NCI-H2196 (cell line): ENCODE measurements at regions not wholly inside any gene's neighbourhood (a gene's known extent, or its start where the extent isn't known, plus 50 kb on each side); places are given as distances from the start of the nearest gene placed in this dataset.

Experiments
- DNase-seq: peaks from one replicate; lab custom pipeline; 2025; ENCODE audit not compliant: unreplicated experiment; lab: John Stamatoyannopoulos, UW

GRCh38 chr16:82567175-82567574, 59.6 kb upstream of the CDH13 start:
- no peak for DNase-seq

GRCh38 chr16:82563401-82563800, 63.4 kb upstream of the CDH13 start:
- no peak for DNase-seq

- DNase-seq: no peak
These were observed 64.5 kb upstream of the CDH13 start for GRCh38 chr16:82562183-82562683.

GRCh38 chr16:82560805-82561325, 65.9 kb upstream of the CDH13 start:
- no peak for DNase-seq

- DNase-seq: no peak
These were observed 82.2 kb upstream of the CDH13 start for GRCh38 chr16:82544378-82545160.

GRCh38 chr16:82542714-82543113, 84.1 kb upstream of the CDH13 start:
- no peak for DNase-seq

GRCh38 chr16:82541103-82541502, 85.7 kb upstream of the CDH13 start:
- DNase-seq: no peak

- no peak for DNase-seq
These were observed 91.0 kb upstream of the CDH13 start for GRCh38 chr16:82535764-82536163.

- no peak for DNase-seq
These were observed 91.5 kb upstream of the CDH13 start for GRCh38 chr16:82535262-82535661.

- no peak for DNase-seq
These were observed 93.6 kb upstream of the CDH13 start for GRCh38 chr16:82533189-82533588.

- DNase-seq: no peak
These were observed 95.9 kb upstream of the CDH13 start for GRCh38 chr16:82530883-82531282.

GRCh38 chr16:82527101-82527500, 99.7 kb upstream of the CDH13 start:
- DNase-seq: no peak

- peak; percentile 14 for DNase-seq
These were observed 101.8 kb upstream of the CDH13 start for GRCh38 chr16:82524976-82525375.

- no peak for DNase-seq
These were observed 103.0 kb upstream of the CDH13 start for GRCh38 chr16:82523815-82524214.

- no peak for DNase-seq
These were observed 104.7 kb upstream of the CDH13 start for GRCh38 chr16:82522026-82522425.

GRCh38 chr16:82518811-82519210, 108.0 kb upstream of the CDH13 start:
- no peak for DNase-seq

GRCh38 chr16:82514262-82514661, 112.5 kb upstream of the CDH13 start:
- DNase-seq: no peak

- no peak for DNase-seq
These were observed 115.9 kb upstream of the CDH13 start for GRCh38 chr16:82510789-82511305.

GRCh38 chr16:82509691-82510430, 116.9 kb upstream of the CDH13 start:
- DNase-seq: no peak

- DNase-seq: peak; percentile 3
These were observed 119.8 kb upstream of the CDH13 start for GRCh38 chr16:82506692-82507670.

- DNase-seq: no peak
These were observed 121.9 kb upstream of the CDH13 start for GRCh38 chr16:82504836-82505235.
